CD4-positive, alpha-beta T cell treated with Interleukin-1 beta for 1 hour (primary cell): ENCODE measurements at regions not wholly inside any gene's neighbourhood (a gene's known extent, or its start where the extent isn't known, plus 50 kb on each side); places are given as distances from the start of the nearest gene placed in this dataset.
"Not testable (repeated sequence)": the region's sequence is repeated elsewhere in the genome, so short reads cannot be mapped to it uniquely, and the experiment has no call there.

Experiments used
- DNase-seq, 2 donors: peaks; one replicate each; pipeline ENCODE4 v3.0.0-alpha.2; 2020 to 2022

GRCh38 chr3:103937094-103937493 is 1429.6 kb upstream of the ALCAM start:
- DNase-seq, result no peak

GRCh38 chr3:103947062-103947461 is 1419.6 kb upstream of the ALCAM start:
- no peak for DNase-seq

DNA sequence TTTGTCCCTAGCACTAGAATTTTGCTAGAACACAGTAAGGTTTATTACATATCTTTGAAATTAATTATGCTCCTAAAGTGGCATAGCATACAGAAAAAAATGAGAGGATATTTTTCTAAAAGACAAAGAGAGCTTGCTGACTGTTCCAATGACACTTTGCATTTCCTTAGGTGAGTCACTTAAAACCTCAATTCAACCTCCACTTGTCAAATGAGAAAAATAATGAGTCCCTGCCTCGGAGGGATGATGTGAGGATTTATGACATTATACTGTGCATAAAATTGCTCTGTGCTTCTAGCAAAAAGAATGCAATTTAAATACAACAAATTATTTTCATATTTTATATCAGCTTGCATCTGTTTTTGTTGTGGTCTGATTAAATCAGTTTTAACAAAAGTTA is 1417.0 kb upstream of the ALCAM start:
- no peak for DNase-seq

DNA sequence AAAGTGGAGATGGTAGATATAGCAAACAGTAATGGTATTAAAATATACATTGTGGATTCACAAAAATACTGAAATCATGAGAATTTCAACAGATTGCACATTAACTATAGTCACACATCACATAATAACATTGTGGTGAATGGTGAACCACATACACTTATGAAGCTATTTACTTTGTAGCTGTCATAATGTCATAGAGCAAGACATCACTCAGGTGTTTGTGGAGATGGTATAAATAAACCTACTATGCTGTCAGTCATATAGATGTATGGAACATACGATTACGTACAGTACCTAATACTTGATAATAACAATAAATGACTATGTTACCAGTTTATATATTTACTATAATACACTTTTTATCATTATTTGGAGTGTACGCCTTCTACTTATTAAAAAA is 1416.0 kb upstream of the ALCAM start:
- no peak for DNase-seq

GRCh38 chr3:103953796-103954195 is 1412.9 kb upstream of the ALCAM start:
- no peak for DNase-seq

- DNase-seq, result no peak
Observed at GRCh38 chr3:103960819-103961218, 1405.9 kb upstream of the ALCAM start.

DNA sequence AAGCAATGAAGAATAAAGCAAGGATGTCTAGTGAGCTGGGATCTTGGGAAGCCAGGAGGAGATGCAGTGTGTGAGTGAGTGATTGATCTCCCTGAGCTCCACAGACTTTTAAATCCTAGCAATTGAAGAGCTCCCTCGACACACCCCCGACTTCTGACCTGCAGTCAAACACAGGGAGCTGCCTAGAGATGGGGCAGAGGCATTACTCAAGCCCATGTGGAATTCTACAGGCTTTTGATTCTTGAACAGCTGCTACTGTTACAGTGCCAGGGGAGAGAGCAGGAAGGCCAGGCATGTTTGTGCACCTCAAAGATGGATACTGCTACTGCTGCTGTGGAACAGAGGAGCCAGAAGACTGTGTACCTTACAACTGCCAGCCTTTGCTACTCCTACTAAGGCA is 1403.1 kb upstream of the ALCAM start:
- no peak for DNase-seq

DNA sequence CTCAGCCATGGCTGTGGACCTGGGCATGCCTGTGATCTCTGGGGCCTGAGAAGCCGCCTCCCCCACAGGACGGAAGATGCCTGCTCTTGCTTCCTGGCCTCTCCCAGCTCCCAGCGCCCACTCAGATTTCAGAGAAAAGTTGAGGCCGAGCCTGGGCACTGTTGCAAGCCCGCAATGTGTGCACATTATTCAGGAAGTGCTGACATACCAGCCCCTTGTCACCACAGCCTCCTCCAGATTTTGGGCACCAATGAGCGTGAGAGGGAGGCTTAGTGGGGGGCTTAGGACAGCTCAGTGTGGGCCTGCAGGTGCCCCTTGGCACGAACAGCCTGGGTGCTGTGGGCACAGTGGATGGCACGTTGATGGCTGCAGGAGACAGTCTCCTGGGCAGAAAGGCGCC is 1400.9 kb upstream of the ALCAM start:
- no peak for DNase-seq

GRCh38 chr3:103966749-103967148 is 1400.0 kb upstream of the ALCAM start:
- no peak for DNase-seq

DNA sequence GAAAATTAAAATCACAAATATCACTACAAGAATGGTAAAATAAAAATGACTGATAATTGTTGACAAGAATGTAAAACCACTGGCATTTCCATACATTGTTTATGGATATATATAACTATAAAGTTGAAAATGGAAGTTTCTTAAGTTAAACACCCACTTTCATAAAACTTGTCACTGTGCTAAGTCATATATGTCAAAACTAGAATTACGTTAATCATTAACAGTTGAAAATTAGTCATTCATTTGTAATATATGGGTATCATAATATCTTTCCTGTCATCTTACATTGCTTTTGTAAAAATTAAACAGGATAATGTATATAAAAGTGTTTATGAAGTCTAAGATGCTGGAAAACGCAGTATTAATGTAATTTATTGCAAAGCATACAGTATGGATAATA is 1398.6 kb upstream of the ALCAM start:
- DNase-seq, result no peak

GRCh38 chr3:103968751-103969150 is 1398.0 kb upstream of the ALCAM start:
- no peak for DNase-seq

DNA sequence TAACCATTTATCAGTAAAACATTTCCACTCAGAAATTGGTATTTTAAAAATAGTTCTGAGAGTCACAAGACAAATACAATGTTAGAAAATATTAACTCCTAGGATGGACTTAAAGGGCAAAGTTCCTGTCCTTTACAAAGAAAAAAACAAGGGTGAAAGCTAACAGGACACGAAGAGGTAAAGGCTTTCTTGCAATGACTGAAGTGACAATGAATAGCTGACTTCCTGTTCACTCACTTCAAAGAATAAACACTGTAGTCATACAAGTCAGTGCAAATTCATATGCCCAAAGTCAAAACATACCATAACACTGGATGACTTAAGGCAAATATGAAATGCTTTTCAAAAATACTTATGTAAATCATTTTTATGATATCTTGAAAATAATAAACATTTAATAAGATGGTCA is 1389.8 kb upstream of the ALCAM start:
- no peak for DNase-seq

- no peak for DNase-seq
Observed at GRCh38 chr3:103977417-103977816, 1389.3 kb upstream of the ALCAM start.

DNA sequence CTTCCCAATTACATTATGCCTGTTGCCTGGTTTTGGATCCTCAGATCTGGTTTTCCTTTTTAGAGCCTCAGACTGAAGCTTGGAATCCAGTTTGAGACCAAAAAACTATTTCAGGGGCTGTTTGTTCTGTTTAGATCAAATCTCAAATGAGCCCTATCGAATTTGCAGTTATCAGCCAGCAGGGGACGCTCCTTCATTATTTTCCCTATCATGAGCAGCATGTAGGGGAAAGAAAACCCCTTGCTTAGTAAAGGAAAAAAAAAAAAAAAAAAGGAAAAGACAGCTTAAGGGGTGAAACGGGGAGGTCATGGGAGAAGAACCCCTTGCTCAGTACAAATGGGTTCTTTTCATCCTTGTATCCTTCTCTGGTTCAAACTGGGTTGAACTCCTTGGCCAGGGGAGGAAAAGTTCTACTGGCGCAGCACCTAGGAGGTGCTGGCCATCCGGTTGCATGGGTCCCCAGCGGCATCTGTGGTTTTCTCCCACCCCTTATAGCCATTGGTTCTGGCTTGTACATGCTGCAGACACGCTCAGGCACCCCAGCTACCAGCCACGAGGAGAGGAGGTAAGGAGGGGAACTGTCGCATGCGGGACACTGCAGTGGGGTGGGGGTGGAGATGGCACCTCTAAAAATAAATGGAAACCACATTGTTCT is 1375.1 kb upstream of the ALCAM start:
- DNase-seq, result no peak

DNA sequence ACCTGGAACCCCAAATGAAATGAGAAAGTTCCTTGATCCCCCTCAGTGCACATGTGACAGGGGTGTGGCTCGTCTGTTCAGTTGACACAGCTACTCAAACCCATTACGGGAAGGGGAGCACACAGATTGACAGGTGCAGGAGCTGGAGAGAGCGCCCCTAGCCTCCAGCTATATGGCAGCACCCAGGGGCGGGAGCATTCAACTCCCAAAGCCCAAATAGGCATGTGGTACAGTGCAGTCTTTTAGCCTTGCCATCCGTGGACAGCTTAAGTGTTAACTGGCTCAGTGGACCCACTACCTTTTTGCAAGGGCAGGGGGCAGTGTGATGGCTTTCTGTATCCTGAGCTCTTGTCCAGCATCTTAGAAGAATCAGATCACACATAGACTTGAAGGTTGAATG is 1374.2 kb upstream of the ALCAM start:
- DNase-seq, result no peak

- no peak for DNase-seq
Observed at GRCh38 chr3:104004956-104005355, 1361.8 kb upstream of the ALCAM start.

- no peak for DNase-seq
Observed at GRCh38 chr3:104005815-104006214, 1360.9 kb upstream of the ALCAM start.

- no peak for DNase-seq
Observed at GRCh38 chr3:104018541-104018940, 1348.2 kb upstream of the ALCAM start.

GRCh38 chr3:104031598-104031997 is 1335.1 kb upstream of the ALCAM start:
- no peak for DNase-seq

DNA sequence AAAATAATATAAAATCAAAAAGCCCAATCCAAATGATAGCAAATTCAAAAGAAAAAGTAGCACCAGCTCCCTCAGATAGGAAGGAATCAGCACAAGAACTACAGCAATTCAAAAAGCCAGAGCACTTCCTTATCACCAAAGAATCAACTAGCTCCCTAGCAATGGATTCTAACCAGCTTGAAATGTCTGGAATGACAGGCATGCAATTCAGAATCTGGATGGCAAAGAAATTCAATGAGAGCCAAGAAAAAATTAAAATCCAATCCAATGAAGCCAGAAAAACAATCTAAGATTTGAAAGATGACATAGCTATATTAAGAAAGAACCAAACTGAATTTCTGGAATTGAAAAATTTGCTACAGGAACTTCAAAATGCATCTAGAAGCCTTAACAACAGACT is 1334.4 kb upstream of the ALCAM start:
- DNase-seq, result no peak

DNA sequence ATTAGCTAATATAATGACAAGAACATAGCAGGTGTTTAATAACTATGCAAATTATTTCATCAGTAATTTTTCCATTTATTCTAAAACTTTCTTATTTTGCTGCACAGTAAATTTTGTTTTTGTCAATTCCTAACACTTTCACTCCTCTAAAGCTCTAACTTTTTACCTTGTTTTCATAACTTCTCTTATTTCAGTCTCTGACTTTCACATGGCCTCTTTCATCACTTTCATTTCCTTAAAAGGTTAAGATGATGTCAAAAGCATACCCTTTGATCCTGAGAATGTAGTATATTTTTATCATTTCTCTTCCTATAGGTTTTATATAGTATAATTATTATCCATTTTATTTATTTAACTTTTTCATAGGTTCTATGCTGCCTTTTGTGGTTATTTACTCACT is 1325.8 kb upstream of the ALCAM start:
- DNase-seq, result no peak

GRCh38 chr3:104043001-104043543 is 1323.6 kb upstream of the ALCAM start:
- DNase-seq, result not testable (repeated sequence)

GRCh38 chr3:104044002-104044401 is 1322.7 kb upstream of the ALCAM start:
- DNase-seq, result no peak

DNA sequence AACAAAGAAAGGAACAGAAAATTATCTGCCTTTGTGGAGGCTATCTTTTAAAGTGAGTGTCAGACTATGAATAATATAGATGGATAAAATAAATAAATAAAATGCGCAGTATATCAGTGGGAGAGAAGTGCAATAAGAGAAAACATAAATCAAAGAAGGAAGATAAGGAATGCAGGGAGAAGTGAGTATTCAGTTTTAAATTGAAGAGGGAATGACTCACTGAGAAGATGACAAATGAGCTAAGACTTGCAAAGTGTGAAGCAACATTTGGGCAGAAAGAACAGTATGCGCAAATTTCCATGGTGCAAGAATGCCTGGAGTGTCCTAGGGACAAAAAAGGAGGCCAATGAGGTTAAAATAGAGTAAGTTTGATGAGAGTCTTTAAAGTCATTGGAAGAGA is 1300.1 kb upstream of the ALCAM start:
- DNase-seq, result no peak

DNA sequence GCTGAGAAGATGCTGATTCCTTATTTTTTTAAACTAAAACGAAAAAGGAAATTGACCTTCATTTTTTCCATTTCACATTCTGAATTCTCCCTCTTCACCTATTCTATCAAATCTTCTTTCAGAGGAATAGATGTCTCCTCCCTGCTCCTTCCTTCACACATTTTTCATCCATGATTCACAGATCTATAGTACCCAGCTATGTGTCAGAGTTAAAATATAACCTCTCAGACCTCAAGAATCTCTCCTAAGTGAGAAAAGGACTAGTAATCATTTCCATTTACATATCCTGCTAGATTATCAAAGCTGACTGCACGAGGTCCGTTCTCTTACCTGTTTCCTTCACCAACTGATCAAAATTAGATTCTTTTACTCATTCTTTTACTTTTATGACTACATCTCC is 1297.6 kb upstream of the ALCAM start:
- no peak for DNase-seq
